DND-41 (cell line): ENCODE measurements at regions not wholly inside any gene's neighbourhood (a gene's known extent, or its start where the extent isn't known, plus 50 kb on each side); places are given as distances from the start of the nearest gene placed in this dataset.

ENCODE experiments used
- ATAC-seq: fragments of 200-7000 bp; cut with Tn5 transposase; 3 replicates; pipeline ENCODE4 v1.9.1; 2021; ENCODE audit warnings: low read depth; ENCODE audit not compliant: insufficient read depth
- DNase-seq: peaks from one replicate; pipeline ENCODE4 v3.0.0-alpha.2; 2020
- H2AFZ ChIP-seq: 2 replicates; pipeline ENCODE4 v1.6.0; 2012; ENCODE audit warnings: low read depth, low read length
- H3K27ac ChIP-seq: 2 replicates; pipeline ENCODE4 v1.5.1; 2012; ENCODE audit warnings: low read length, inconsistent platforms
- H3K27me3 ChIP-seq: fragments of 200-600 bp; sonication (generic); 2 replicates; pipeline ENCODE4 v1.6.0; 2012; ENCODE audit warnings: low read length, mild to moderate bottlenecking, inconsistent platforms; ENCODE audit not compliant: insufficient read depth, poor library complexity
- H3K36me3 ChIP-seq: 2 replicates; pipeline ENCODE4 v1.5.1; 2012; ENCODE audit warnings: low read length, inconsistent platforms; ENCODE audit not compliant: insufficient read depth
- H3K4me1 ChIP-seq: 2 replicates; pipeline ENCODE4 v1.5.1; 2012; ENCODE audit warnings: mild to moderate bottlenecking, low read length; ENCODE audit not compliant: insufficient read depth
- H3K4me2 ChIP-seq: 2 replicates; pipeline ENCODE4 v1.6.0; 2012; ENCODE audit warnings: mild to moderate bottlenecking, moderate library complexity, low read length, inconsistent platforms; ENCODE audit not compliant: insufficient read depth
- H3K4me3 ChIP-seq, 2 experiments: fragments of 200-600 bp in 1 of 2; shearing (Covaris generic) in 1 of 2; 2 replicates each; pipeline ENCODE4 v1.5.1; 2012 to 2016; ENCODE audit warnings: inconsistent platforms in 2 of 2, low read length in 2 of 2, mild to moderate bottlenecking in 2 of 2, low read depth in 1 of 2, moderate library complexity in 1 of 2
- H3K79me2 ChIP-seq: 2 replicates; pipeline ENCODE4 v1.6.0; 2012; ENCODE audit warnings: low read length, inconsistent platforms; ENCODE audit not compliant: insufficient read depth
- H3K9ac ChIP-seq: 2 replicates; pipeline ENCODE4 v1.6.0; 2012; ENCODE audit warnings: low read depth, mild to moderate bottlenecking, inconsistent platforms, low read length, moderate library complexity
- H3K9me3 ChIP-seq: 2 replicates; pipeline ENCODE4 v1.5.1; 2012; ENCODE audit warnings: low read length, moderate library complexity, mild to moderate bottlenecking, inconsistent platforms; ENCODE audit not compliant: insufficient read depth, severe bottlenecking
- H4K20me1 ChIP-seq: 2 replicates; pipeline ENCODE4 v1.6.0; 2012; ENCODE audit warnings: low read length; ENCODE audit not compliant: insufficient read depth
- CTCF ChIP-seq: IDR thresholded peaks from 2 replicates; pipeline ENCODE4 v1.5.1; 2012; ENCODE audit warnings: borderline replicate concordance, low read length, moderate library complexity, mild to moderate bottlenecking; ENCODE audit not compliant: poor library complexity, severe bottlenecking; ENCODE audit errors: extremely low read depth
- EZH2 ChIP-seq: IDR thresholded peaks from 3 replicates; pipeline ENCODE4 v1.6.1; 2012; ENCODE audit warnings: borderline replicate concordance, low read depth, mild to moderate bottlenecking, moderate library complexity, low read length, inconsistent platforms; ENCODE audit not compliant: severe bottlenecking

GRCh38 chr22:48874956-48875355 lies 952.7 kb downstream of the BRD1 start:
- H3K36me3 ChIP-seq: no peaks in the 10 kb centered on the region
- peaks cover 2% of the 10 kb centered on the region for H3K27me3 ChIP-seq
- no peak for TF ChIP-seq EZH2
- TF ChIP-seq CTCF: no peak
- no peak overlapping the region for H3K9ac ChIP-seq
- ATAC-seq: no peak
- no peak overlapping the region for H3K27ac ChIP-seq
- no peaks in the 10 kb centered on the region for H4K20me1 ChIP-seq
- no peaks in the 10 kb centered on the region for H3K9me3 ChIP-seq
- H2AFZ ChIP-seq: no peak overlapping the region
- no peak overlapping the region for H3K4me2 ChIP-seq
- no peak for DNase-seq
- no peaks in the 10 kb centered on the region for H3K4me1 ChIP-seq
- H3K79me2 ChIP-seq: no peaks in the 10 kb centered on the region
- H3K4me3 ChIP-seq: no peak overlapping the region

GRCh38 chr22:48873191-48873520 lies 954.5 kb downstream of the BRD1 start:
- H3K9me3 ChIP-seq: no peaks in the 10 kb centered on the region
- H3K27me3 ChIP-seq: peaks cover 2% of the 10 kb centered on the region
- H3K9ac ChIP-seq: no peak overlapping the region
- H3K4me3 ChIP-seq: no peak overlapping the region
- no peak overlapping the region for H2AFZ ChIP-seq
- DNase-seq: no peak
- no peak for ATAC-seq
- TF ChIP-seq CTCF (no peak), EZH2 (no peak)
- H3K36me3 ChIP-seq: no peaks in the 10 kb centered on the region
- H3K27ac ChIP-seq: no peak overlapping the region
- no peak overlapping the region for H3K4me2 ChIP-seq
- no peaks in the 10 kb centered on the region for H3K79me2 ChIP-seq
- H3K4me1 ChIP-seq: no peaks in the 10 kb centered on the region
- no peaks in the 10 kb centered on the region for H4K20me1 ChIP-seq

- H3K4me3 ChIP-seq: no peak overlapping the region
- H3K36me3 ChIP-seq: no peaks in the 10 kb centered on the region
- H3K79me2 ChIP-seq: no peaks in the 10 kb centered on the region
- DNase-seq (no peak), ATAC-seq (no peak)
- H2AFZ ChIP-seq: no peak overlapping the region
- no peak overlapping the region for H3K9ac ChIP-seq
- H3K4me2 ChIP-seq: no peak overlapping the region
- H3K27me3 ChIP-seq: peaks cover 2% of the 10 kb centered on the region
- H3K27ac ChIP-seq: no peak overlapping the region
- TF ChIP-seq CTCF (no peak), EZH2 (no peak)
- H3K4me1 ChIP-seq: no peaks in the 10 kb centered on the region
- no peaks in the 10 kb centered on the region for H3K9me3 ChIP-seq
- no peaks in the 10 kb centered on the region for H4K20me1 ChIP-seq
These were observed 955.1 kb downstream of the BRD1 start for GRCh38 chr22:48872271-48873190.
